Testis (tissue), 2 donors: ENCODE measurements at regions not wholly inside any gene's neighbourhood (a gene's known extent, or its start where the extent isn't known, plus 50 kb on each side); places are given as distances from the start of the nearest gene placed in this dataset.

Experiments
- DNase-seq: peaks from one replicate; pipeline ENCODE4 v3.0.0-alpha.2; 2019
- H3K27ac ChIP-seq, 2 donors: fragments of 200-600 bp; sonication (generic); one replicate each; pipeline ENCODE4 v1.5.1; 2019
- H3K27me3 ChIP-seq: fragments of 200-600 bp; sonication (generic); one replicate; pipeline ENCODE4 v1.5.1; 2019
- H3K36me3 ChIP-seq: fragments of 200-600 bp; sonication (generic); one replicate; pipeline ENCODE4 v1.5.1; 2017; ENCODE audit warnings: low read depth; ENCODE audit errors: missing control alignments
- H3K4me1 ChIP-seq: fragments of 200-600 bp; sonication (generic); one replicate; pipeline ENCODE4 v1.5.1; 2019
- H3K4me3 ChIP-seq, 2 donors: fragments of 200-600 bp; sonication (generic); one replicate each; pipeline ENCODE4 v1.5.1; 2017 to 2019
- H3K9me3 ChIP-seq: fragments of 200-600 bp; sonication (generic); one replicate; pipeline ENCODE4 v1.5.1; 2017
- POLR2A ChIP-seq: fragments of 450-650 bp; IDR thresholded peaks from one replicate; pipeline ENCODE4 v1.6.1; 2017; ENCODE audit warnings: antibody characterized with exemption, mild to moderate bottlenecking, moderate library complexity
- WGBS, 2 donors: methylation state at CpG; one replicate each; pipeline ENCODE4 v1.1.5; 2018; 5-methylcytosine and 5-hydroxymethylcytosine counted together
- intact Hi-C: fragments of 100-400 bp; cut with DNase I; formaldehyde crosslinking; loops from one replicate; pipeline ENCODE4 v1.15.1; 2023; ENCODE audit warnings: low total_unique reads
- TF ChIP-seq, protein P1 (sequence below), 3 experiments: fragments of 450-650 bp in 2 of 3; fragments of 200-600 bp in 1 of 3; sonication (generic) in 1 of 3; IDR thresholded peaks; one replicate each; pipeline ENCODE4 v1.5.1; 2016 to 2019; ENCODE audit warnings: antibody characterized with exemption in 3 of 3, mild to moderate bottlenecking in 2 of 3, moderate library complexity in 1 of 3

DNA sequence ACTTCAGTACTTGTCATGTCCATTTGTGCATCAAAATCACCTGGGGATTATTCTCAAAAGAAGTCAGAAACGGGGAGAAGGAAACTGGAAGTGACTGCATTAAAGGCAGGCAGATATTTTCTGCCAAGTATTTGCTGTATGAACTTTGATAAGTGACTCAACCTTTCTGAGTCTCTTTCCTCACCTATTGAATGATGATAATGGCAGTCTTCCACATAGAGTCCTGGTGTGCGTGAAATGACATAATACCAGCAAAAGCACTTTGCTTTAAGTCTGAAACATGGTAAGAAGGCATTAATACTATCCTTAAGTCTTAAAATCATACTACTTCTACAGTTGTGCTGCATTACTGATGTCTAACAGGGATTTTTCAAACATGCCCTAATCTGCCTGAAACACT lies 278.5 kb downstream of the ADAMTS20 start:
- H3K4me3 ChIP-seq, result no peak overlapping the region
- intact Hi-C loops, result no loop called here

DNA sequence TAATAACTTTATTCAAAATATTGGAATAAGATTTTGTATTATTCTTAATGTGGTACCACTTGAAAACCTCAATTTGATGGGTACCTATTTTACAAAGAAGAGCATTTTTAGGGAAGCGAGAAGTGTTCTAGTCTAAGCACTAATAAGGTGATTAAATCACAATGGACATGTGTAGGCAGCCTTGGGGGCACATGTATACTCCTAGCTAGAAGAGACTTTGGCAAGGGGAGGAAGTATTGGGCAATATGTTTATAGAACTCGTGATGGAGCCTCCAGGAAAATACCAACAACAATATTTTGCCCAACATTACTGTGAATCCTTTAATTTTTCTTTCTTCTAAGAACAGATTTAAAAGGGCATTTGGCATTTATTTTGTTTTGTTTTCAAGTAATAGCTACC lies 280.3 kb downstream of the ADAMTS20 start:
- no peak for DNase-seq
- Histone ChIP-seq H3K27ac (no peak overlapping the region), H3K4me1 (no peaks in the 10 kb centered on the region), H3K36me3 (no peaks in the 10 kb centered on the region), H3K9me3 (no peaks in the 10 kb centered on the region), H3K4me3 (no peak overlapping the region), H3K27me3 (no peaks in the 10 kb centered on the region)
- WGBS, 2 donors, result 85 to 87% methylated on average over 2 of the region's 2 CpGs
- TF ChIP-seq, protein P1, sequence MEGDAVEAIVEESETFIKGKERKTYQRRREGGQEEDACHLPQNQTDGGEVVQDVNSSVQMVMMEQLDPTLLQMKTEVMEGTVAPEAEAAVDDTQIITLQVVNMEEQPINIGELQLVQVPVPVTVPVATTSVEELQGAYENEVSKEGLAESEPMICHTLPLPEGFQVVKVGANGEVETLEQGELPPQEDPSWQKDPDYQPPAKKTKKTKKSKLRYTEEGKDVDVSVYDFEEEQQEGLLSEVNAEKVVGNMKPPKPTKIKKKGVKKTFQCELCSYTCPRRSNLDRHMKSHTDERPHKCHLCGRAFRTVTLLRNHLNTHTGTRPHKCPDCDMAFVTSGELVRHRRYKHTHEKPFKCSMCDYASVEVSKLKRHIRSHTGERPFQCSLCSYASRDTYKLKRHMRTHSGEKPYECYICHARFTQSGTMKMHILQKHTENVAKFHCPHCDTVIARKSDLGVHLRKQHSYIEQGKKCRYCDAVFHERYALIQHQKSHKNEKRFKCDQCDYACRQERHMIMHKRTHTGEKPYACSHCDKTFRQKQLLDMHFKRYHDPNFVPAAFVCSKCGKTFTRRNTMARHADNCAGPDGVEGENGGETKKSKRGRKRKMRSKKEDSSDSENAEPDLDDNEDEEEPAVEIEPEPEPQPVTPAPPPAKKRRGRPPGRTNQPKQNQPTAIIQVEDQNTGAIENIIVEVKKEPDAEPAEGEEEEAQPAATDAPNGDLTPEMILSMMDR (IDR thresholded peaks at IDR 0.05), result no peak
- TF ChIP-seq POLR2A, result no peak
- intact Hi-C loops, result no loop called here

More for the DNA sequence above, 278.5 kb downstream of the ADAMTS20 start:
- TF ChIP-seq, protein P1 (IDR thresholded peaks at IDR 0.05), result no peak
- TF ChIP-seq POLR2A, result no peak
- no peak overlapping the region for H3K27ac ChIP-seq
- no peaks in the 10 kb centered on the region for H3K27me3 ChIP-seq
- no peaks in the 10 kb centered on the region for H3K36me3 ChIP-seq
- WGBS, 2 donors, result 80 to 92% methylated on average over 2 of the region's 2 CpGs
- H3K9me3 ChIP-seq, result no peaks in the 10 kb centered on the region
- no peaks in the 10 kb centered on the region for H3K4me1 ChIP-seq
- DNase-seq, result no peak

DNA sequence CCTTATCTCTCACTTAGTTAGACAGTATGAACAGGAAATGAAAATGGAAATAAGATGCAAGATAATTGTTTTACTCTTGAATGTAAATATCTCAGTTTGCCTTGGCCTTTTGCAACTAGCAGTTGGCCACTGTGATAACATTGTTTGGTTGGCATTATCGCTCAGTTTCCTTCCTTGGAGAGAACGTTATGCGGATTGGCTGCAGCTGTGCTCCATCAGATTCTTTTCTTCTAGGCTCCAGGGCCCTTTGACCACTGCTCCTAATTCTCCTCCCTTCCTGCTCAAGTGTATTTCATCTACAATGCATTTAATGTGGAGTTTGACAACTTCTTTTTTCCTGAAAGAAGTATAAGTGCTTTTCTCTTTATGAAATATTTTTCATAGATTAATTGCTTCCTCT lies 284.2 kb downstream of the ADAMTS20 start:
- WGBS, 2 donors, result 45 to 56% methylated on average over 3 of the region's 3 CpGs
- no peak for DNase-seq
- TF ChIP-seq, protein P1 (IDR thresholded peaks at IDR 0.05), result no peak
- TF ChIP-seq POLR2A, result no peak

DNA sequence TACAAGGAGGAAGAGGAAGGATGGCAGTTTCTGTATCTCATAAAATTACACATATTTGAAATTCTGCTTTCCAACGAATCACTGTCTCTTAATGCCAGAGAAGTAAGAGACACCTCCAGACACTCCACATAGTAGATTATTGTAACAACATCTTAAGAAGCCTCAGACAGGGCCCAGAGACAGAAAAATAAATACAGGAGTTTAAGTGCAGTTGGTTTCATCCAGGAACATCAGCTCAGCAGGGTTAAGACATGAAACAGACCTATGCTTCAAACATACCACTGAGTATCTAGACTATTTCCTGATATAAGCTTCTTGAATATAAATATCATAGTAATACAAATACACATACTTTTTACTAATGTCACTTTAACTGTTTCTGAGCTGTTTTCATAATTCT lies 290.3 kb downstream of the ADAMTS20 start:
- Histone ChIP-seq H3K4me3 (no peak overlapping the region), H3K36me3 (no peaks in the 10 kb centered on the region), H3K9me3 (no peaks in the 10 kb centered on the region), H3K27ac (no peak overlapping the region), H3K4me1 (no peaks in the 10 kb centered on the region), H3K27me3 (no peaks in the 10 kb centered on the region)
- intact Hi-C loops, result no loop called here
- no peak for TF ChIP-seq POLR2A
- TF ChIP-seq, protein P1 (IDR thresholded peaks at IDR 0.05), result no peak
- 41 to 78% methylated on average over 1 of the region's 1 CpG for WGBS, 2 donors
- DNase-seq, result no peak

More for the DNA sequence above, 284.2 kb downstream of the ADAMTS20 start:
- Histone ChIP-seq H3K4me3 (no peak overlapping the region), H3K27me3 (no peaks in the 10 kb centered on the region), H3K36me3 (no peaks in the 10 kb centered on the region), H3K4me1 (no peaks in the 10 kb centered on the region), H3K9me3 (no peaks in the 10 kb centered on the region), H3K27ac (no peak overlapping the region)
- intact Hi-C loops, result no loop called here

DNA sequence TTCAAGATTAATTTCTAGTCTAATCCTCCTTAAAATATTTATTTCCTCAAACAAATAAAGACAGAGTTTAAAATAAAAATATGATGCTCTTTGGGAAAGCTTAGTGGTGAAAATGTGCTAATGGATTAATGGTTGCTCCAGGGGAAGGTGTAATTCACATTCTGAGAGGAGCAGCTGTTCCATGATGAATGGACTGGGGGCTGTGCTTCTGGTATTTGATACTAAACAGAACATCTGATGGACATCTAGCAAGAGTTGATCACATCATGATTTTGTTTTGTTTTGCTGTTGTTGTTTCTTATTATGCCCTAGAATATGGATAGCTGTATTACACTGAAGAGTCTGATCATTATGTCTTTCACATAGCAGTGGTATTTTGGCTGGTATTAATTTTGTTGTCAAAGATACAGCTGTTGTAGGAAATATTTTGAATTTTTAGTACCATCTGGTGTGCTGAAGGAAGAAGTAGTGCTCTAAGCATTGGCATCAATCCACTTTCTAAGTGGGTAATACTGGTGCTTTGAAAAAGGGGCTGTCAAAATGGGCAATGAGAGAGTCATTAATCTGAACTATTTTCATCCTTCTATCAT lies 296.4 kb downstream of the ADAMTS20 start:
- Histone ChIP-seq H3K27ac (no peak overlapping the region), H3K9me3 (no peaks in the 10 kb centered on the region), H3K4me1 (no peaks in the 10 kb centered on the region), H3K27me3 (no peaks in the 10 kb centered on the region), H3K4me3 (no peak overlapping the region), H3K36me3 (no peaks in the 10 kb centered on the region)
- TF ChIP-seq, protein P1 (IDR thresholded peaks at IDR 0.05), result no peak
- TF ChIP-seq POLR2A, result no peak
- no peak for DNase-seq
- intact Hi-C loops, result no loop called here
